SW480 (cell line): ENCODE measurements at regions not wholly inside any gene's neighbourhood (a gene's known extent, or its start where the extent isn't known, plus 50 kb on each side); places are given as distances from the start of the nearest gene placed in this dataset.
A peak's percentile ranks its signal among the peaks of the same experiment; 100 is the strongest.

Experiments used
- DNase-seq: peaks from one replicate; pipeline ENCODE4 v3.0.0-alpha.2; 2016; ENCODE audit warnings: low spot score

- DNase-seq: peak; percentile 79
Measured at GRCh38 chr2:157056200-157056676, 201.3 kb upstream of the GALNT5 start.

- DNase-seq: no peak
Measured at GRCh38 chr2:157058161-157058560, 199.3 kb upstream of the GALNT5 start.

GRCh38 chr2:157059036-157059435, 198.5 kb upstream of the GALNT5 start:
- DNase-seq: no peak

GRCh38 chr2:157061799-157062198, 195.7 kb upstream of the GALNT5 start:
- DNase-seq: no peak

GRCh38 chr2:157067562-157067961, 189.9 kb upstream of the GALNT5 start:
- DNase-seq: no peak

GRCh38 chr2:157068237-157068636, 189.3 kb upstream of the GALNT5 start:
- no peak for DNase-seq

- DNase-seq: no peak
Measured at GRCh38 chr2:157075924-157076323, 181.6 kb upstream of the GALNT5 start.

- no peak for DNase-seq
Measured at GRCh38 chr2:157076526-157077161, 180.9 kb upstream of the GALNT5 start.

- DNase-seq: no peak
Measured at GRCh38 chr2:157077753-157078350, 179.7 kb upstream of the GALNT5 start.

- DNase-seq: no peak
Measured at GRCh38 chr2:157082950-157083349, 174.6 kb upstream of the GALNT5 start.

- DNase-seq: no peak
Measured at GRCh38 chr2:157085522-157085921, 172.0 kb upstream of the GALNT5 start.

GRCh38 chr2:157087373-157088002, 170.0 kb upstream of the GALNT5 start:
- DNase-seq: no peak

GRCh38 chr2:157093666-157094065, 163.8 kb upstream of the GALNT5 start:
- peak; percentile 6 for DNase-seq

- DNase-seq: no peak
Measured at GRCh38 chr2:157105372-157105771, 152.1 kb upstream of the GALNT5 start.

- DNase-seq: no peak
Measured at GRCh38 chr2:157106950-157107349, 150.6 kb upstream of the GALNT5 start.

- DNase-seq: no peak
Measured at GRCh38 chr2:157107460-157107859, 150.0 kb upstream of the GALNT5 start.

- DNase-seq: no peak
Measured at GRCh38 chr2:157107877-157108276, 149.6 kb upstream of the GALNT5 start.

GRCh38 chr2:157122776-157123175, 134.7 kb upstream of the GALNT5 start:
- no peak for DNase-seq

GRCh38 chr2:157124731-157125130, 132.8 kb upstream of the GALNT5 start:
- no peak for DNase-seq

GRCh38 chr2:157125685-157126084, 131.8 kb upstream of the GALNT5 start:
- no peak for DNase-seq

GRCh38 chr2:157127249-157128012, 130.1 kb upstream of the GALNT5 start:
- DNase-seq: no peak

- DNase-seq: no peak
Measured at GRCh38 chr2:157143901-157144300, 113.6 kb upstream of the GALNT5 start.

- no peak for DNase-seq
Measured at GRCh38 chr2:157149270-157149669, 108.2 kb upstream of the GALNT5 start.
